Liver (tissue), 7 donors: ENCODE measurements at regions not wholly inside any gene's neighbourhood (a gene's known extent, or its start where the extent isn't known, plus 50 kb on each side); places are given as distances from the start of the nearest gene placed in this dataset.

Experiments used
- DNase-seq: peaks from one replicate; pipeline ENCODE4 v3.0.0-alpha.2; 2017; ENCODE audit warnings: low spot score
- H3K27ac ChIP-seq, 2 donors: one replicate each; pipeline ENCODE4 v1.7.0; 2013; ENCODE audit warnings: inconsistent platforms in 2 of 2, low read length in 2 of 2, control low read depth in 1 of 2, low read depth in 1 of 2, mild to moderate bottlenecking in 1 of 2
- H3K27me3 ChIP-seq, 4 donors: one replicate each; pipeline versions ENCODE4 v1.6.1 to v1.7.0; 2013; ENCODE audit warnings: low read length in 3 of 4, inconsistent platforms in 1 of 4, mild to moderate bottlenecking in 1 of 4, moderate library complexity in 1 of 4; ENCODE audit not compliant: control insufficient read depth in 4 of 4, insufficient read depth in 4 of 4
- H3K36me3 ChIP-seq, 4 donors: one replicate each; pipeline versions ENCODE4 v1.6.1 to v1.7.0; 2013; ENCODE audit warnings: low read length in 3 of 4, mild to moderate bottlenecking in 3 of 4, low read depth in 1 of 4, moderate library complexity in 1 of 4; ENCODE audit not compliant: control insufficient read depth in 4 of 4, insufficient read depth in 3 of 4
- H3K4me1 ChIP-seq, 4 donors: one replicate each; pipeline versions ENCODE4 v1.6.1 to v1.7.0; 2013; ENCODE audit warnings: low read length in 3 of 4, mild to moderate bottlenecking in 3 of 4, moderate library complexity in 1 of 4; ENCODE audit not compliant: control insufficient read depth in 4 of 4, insufficient read depth in 4 of 4
- H3K4me3 ChIP-seq, 3 donors: one replicate each; pipeline versions ENCODE4 v1.6.1 to v1.7.0; 2013; ENCODE audit warnings: low read length in 3 of 3, control low read depth in 1 of 3, low read depth in 1 of 3, mild to moderate bottlenecking in 1 of 3
- H3K9ac ChIP-seq, 2 donors: one replicate each; pipeline ENCODE4 v1.7.0; 2013; ENCODE audit warnings: low read length in 2 of 2, mild to moderate bottlenecking in 2 of 2, moderate library complexity in 2 of 2, control low read depth in 1 of 2, low read depth in 1 of 2
- H3K9me3 ChIP-seq, 4 donors: one replicate each; pipeline versions ENCODE4 v1.6.1 to v1.7.0; 2013; ENCODE audit warnings: low read length in 3 of 4; ENCODE audit not compliant: control insufficient read depth in 4 of 4
- ATF3 ChIP-seq: IDR thresholded peaks from 2 replicates; pipeline ENCODE4 v1.6.1; 2016; ENCODE audit warnings: antibody characterized with exemption
- EGR1 ChIP-seq, 2 donors: IDR thresholded peaks; 2 replicates each; pipeline ENCODE4 v1.6.1; 2016 to 2018; ENCODE audit warnings: antibody characterized with exemption in 2 of 2, low read depth in 2 of 2
- HNF4A ChIP-seq, 2 donors: conservative IDR thresholded peaks; 2 replicates each; pipeline ENCODE4 v1.6.1; 2016; ENCODE audit warnings: antibody characterized with exemption in 2 of 2, mild to moderate bottlenecking in 2 of 2
- HNF4G ChIP-seq: IDR thresholded peaks from 2 replicates; pipeline ENCODE4 v1.6.1; 2016; ENCODE audit warnings: antibody characterized with exemption
- JUND ChIP-seq, 2 donors: IDR thresholded peaks; 2 replicates each; pipeline ENCODE4 v1.6.1; 2016; ENCODE audit warnings: antibody characterized with exemption in 2 of 2
- MAX ChIP-seq: IDR thresholded peaks from 2 replicates; pipeline ENCODE4 v1.6.1; 2016; ENCODE audit warnings: antibody characterized with exemption
- RAD21 ChIP-seq, 2 donors: IDR thresholded peaks; 2 replicates each; pipeline ENCODE4 v1.6.1; 2016; ENCODE audit warnings: antibody characterized with exemption in 2 of 2, mild to moderate bottlenecking in 2 of 2
- SP1 ChIP-seq: IDR thresholded peaks from 2 replicates; pipeline ENCODE4 v1.6.1; 2018; ENCODE audit warnings: antibody characterized with exemption, mild to moderate bottlenecking
- TAF1 ChIP-seq: conservative IDR thresholded peaks from 2 replicates; pipeline ENCODE4 v1.6.1; 2016; ENCODE audit warnings: antibody characterized with exemption, mild to moderate bottlenecking
- YY1 ChIP-seq: IDR thresholded peaks from 2 replicates; pipeline ENCODE4 v1.6.1; 2016; ENCODE audit warnings: antibody characterized with exemption, mild to moderate bottlenecking
- ZBTB33 ChIP-seq: IDR thresholded peaks from 2 replicates; pipeline ENCODE4 v1.6.1; 2016; ENCODE audit warnings: antibody characterized with exemption
- TF ChIP-seq, protein P1 (sequence below): fragments of 150-350 bp; IDR thresholded peaks from 2 replicates; pipeline ENCODE4 v1.5.1; 2017; ENCODE audit warnings: improper control_type of control experiment, low read depth, low read length; ENCODE audit not compliant: missing input control
- TF ChIP-seq, protein P2 (sequence below): IDR thresholded peaks from 2 replicates; pipeline ENCODE4 v1.6.1; 2016; ENCODE audit warnings: antibody characterized with exemption, mild to moderate bottlenecking
- donor health status: healthy.
- donor health status: healthy.
- donor health status: healthy.
- donor health status: healthy.

DNA sequence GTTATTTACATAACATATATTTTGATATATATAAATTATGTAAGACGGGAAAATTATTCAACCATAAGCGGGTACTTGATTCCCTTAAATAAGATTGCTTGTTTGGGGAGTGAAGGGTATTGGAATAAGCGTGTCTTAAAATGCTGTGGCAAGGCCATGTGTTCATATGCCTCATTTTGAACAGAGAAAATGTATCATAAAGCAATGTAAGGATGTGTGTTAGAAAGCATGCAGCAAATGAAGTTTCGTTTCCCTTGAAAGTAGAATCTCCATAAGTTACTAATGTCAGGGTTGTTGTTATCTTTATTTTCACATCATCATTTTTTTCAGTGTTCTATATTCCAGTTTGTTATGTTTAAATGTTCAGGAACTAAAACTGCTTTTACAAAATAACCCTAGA, 465.6 kb downstream of the FOXG1 start (continued):
- TF ChIP-seq, protein P1, sequence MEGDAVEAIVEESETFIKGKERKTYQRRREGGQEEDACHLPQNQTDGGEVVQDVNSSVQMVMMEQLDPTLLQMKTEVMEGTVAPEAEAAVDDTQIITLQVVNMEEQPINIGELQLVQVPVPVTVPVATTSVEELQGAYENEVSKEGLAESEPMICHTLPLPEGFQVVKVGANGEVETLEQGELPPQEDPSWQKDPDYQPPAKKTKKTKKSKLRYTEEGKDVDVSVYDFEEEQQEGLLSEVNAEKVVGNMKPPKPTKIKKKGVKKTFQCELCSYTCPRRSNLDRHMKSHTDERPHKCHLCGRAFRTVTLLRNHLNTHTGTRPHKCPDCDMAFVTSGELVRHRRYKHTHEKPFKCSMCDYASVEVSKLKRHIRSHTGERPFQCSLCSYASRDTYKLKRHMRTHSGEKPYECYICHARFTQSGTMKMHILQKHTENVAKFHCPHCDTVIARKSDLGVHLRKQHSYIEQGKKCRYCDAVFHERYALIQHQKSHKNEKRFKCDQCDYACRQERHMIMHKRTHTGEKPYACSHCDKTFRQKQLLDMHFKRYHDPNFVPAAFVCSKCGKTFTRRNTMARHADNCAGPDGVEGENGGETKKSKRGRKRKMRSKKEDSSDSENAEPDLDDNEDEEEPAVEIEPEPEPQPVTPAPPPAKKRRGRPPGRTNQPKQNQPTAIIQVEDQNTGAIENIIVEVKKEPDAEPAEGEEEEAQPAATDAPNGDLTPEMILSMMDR, result no peak
- TF ChIP-seq MAX, result no peak
- no peak for TF ChIP-seq EGR1 (IDR thresholded peaks at IDR 0.05; ENCODE audit: low read depth in 2 of 2)
- no peak for TF ChIP-seq HNF4G

- Histone ChIP-seq H3K9me3 (no peaks in the 10 kb centered on the region), H3K27ac (no peak overlapping the region), H3K4me3 (no peak overlapping the region), H3K27me3 (no peaks in the 10 kb centered on the region), H3K4me1 (no peaks in the 10 kb centered on the region), H3K9ac (no peak overlapping the region), H3K36me3 (no peaks in the 10 kb centered on the region)
- no peak for DNase-seq
- no peak for TF ChIP-seq RAD21 (IDR thresholded peaks at IDR 0.05)
- TF ChIP-seq HNF4G, result no peak
- TF ChIP-seq HNF4A (conservative IDR thresholded peaks at IDR 0.05), result no peak
- TF ChIP-seq MAX, result no peak
- TF ChIP-seq ATF3, result no peak
- TF ChIP-seq, protein P1, result no peak
- TF ChIP-seq YY1, result no peak
- TF ChIP-seq, protein P2, sequence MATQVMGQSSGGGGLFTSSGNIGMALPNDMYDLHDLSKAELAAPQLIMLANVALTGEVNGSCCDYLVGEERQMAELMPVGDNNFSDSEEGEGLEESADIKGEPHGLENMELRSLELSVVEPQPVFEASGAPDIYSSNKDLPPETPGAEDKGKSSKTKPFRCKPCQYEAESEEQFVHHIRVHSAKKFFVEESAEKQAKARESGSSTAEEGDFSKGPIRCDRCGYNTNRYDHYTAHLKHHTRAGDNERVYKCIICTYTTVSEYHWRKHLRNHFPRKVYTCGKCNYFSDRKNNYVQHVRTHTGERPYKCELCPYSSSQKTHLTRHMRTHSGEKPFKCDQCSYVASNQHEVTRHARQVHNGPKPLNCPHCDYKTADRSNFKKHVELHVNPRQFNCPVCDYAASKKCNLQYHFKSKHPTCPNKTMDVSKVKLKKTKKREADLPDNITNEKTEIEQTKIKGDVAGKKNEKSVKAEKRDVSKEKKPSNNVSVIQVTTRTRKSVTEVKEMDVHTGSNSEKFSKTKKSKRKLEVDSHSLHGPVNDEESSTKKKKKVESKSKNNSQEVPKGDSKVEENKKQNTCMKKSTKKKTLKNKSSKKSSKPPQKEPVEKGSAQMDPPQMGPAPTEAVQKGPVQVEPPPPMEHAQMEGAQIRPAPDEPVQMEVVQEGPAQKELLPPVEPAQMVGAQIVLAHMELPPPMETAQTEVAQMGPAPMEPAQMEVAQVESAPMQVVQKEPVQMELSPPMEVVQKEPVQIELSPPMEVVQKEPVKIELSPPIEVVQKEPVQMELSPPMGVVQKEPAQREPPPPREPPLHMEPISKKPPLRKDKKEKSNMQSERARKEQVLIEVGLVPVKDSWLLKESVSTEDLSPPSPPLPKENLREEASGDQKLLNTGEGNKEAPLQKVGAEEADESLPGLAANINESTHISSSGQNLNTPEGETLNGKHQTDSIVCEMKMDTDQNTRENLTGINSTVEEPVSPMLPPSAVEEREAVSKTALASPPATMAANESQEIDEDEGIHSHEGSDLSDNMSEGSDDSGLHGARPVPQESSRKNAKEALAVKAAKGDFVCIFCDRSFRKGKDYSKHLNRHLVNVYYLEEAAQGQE, result no peak
- no peak for TF ChIP-seq EGR1 (IDR thresholded peaks at IDR 0.05; ENCODE audit: low read depth in 2 of 2)
- no peak for TF ChIP-seq TAF1
- TF ChIP-seq SP1, result no peak
- no peak for TF ChIP-seq JUND (IDR thresholded peaks at IDR 0.05)
- no peak for TF ChIP-seq ZBTB33
Measured at GRCh38 chr14:29232711-29233110, 466.1 kb downstream of the FOXG1 start.
